ENCODE measurements at regions not wholly inside any gene's neighbourhood (a gene's known extent, or its start where the extent isn't known, plus 50 kb on each side); places are given as distances from the start of the nearest gene placed in this dataset.
"Not testable (repeated sequence)": the region's sequence is repeated elsewhere in the genome, so short reads cannot be mapped to it uniquely, and the experiment has no call there.

- TF ChIP-seq ZNF274 (IDR thresholded peaks at IDR 0.05; ENCODE audit: insufficient read depth, insufficient read length); POLR2AphosphoS2 (IDR thresholded peaks at IDR 0.05; ENCODE audit: low read depth, low read length); CTCF (IDR thresholded peaks at IDR 0.05 in 2 of 3, conservative IDR thresholded peaks at IDR 0.05 in 1 of 3; ENCODE audit: control insufficient read depth in 2 of 3, extremely low read depth in 1 of 3, insufficient read depth in 1 of 3, low read depth in 3 of 3, low read length in 3 of 3): not testable (repeated sequence)
- TF ChIP-seq, protein P1, sequence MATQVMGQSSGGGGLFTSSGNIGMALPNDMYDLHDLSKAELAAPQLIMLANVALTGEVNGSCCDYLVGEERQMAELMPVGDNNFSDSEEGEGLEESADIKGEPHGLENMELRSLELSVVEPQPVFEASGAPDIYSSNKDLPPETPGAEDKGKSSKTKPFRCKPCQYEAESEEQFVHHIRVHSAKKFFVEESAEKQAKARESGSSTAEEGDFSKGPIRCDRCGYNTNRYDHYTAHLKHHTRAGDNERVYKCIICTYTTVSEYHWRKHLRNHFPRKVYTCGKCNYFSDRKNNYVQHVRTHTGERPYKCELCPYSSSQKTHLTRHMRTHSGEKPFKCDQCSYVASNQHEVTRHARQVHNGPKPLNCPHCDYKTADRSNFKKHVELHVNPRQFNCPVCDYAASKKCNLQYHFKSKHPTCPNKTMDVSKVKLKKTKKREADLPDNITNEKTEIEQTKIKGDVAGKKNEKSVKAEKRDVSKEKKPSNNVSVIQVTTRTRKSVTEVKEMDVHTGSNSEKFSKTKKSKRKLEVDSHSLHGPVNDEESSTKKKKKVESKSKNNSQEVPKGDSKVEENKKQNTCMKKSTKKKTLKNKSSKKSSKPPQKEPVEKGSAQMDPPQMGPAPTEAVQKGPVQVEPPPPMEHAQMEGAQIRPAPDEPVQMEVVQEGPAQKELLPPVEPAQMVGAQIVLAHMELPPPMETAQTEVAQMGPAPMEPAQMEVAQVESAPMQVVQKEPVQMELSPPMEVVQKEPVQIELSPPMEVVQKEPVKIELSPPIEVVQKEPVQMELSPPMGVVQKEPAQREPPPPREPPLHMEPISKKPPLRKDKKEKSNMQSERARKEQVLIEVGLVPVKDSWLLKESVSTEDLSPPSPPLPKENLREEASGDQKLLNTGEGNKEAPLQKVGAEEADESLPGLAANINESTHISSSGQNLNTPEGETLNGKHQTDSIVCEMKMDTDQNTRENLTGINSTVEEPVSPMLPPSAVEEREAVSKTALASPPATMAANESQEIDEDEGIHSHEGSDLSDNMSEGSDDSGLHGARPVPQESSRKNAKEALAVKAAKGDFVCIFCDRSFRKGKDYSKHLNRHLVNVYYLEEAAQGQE (IDR thresholded peaks at IDR 0.05; ENCODE audit: low read depth, low read length) = not testable (repeated sequence)
- TF ChIP-seq, protein P2, sequence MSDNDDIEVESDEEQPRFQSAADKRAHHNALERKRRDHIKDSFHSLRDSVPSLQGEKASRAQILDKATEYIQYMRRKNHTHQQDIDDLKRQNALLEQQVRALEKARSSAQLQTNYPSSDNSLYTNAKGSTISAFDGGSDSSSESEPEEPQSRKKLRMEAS (IDR thresholded peaks at IDR 0.05; ENCODE audit: low read depth, low read length) = not testable (repeated sequence)
Observed at GRCh38 chr9:66257581-66257980, 520.6 kb downstream of the FOXD4L4 start.
